HG03064 (cell line): ENCODE measurements at regions not wholly inside any gene's neighbourhood (a gene's known extent, or its start where the extent isn't known, plus 50 kb on each side); places are given as distances from the start of the nearest gene placed in this dataset.

Source experiments
- ATAC-seq: cut with Tn5 transposase; IDR thresholded peaks from one replicate; pipeline ENCODE4 v1.9.1; 2021; ENCODE audit warnings: low read depth; ENCODE audit not compliant: unreplicated experiment

- no peak for ATAC-seq
Observed at GRCh38 chr4:10949039-10949733, 264.6 kb upstream of the CLNK start.

GRCh38 chr4:10947898-10948297 is 263.3 kb upstream of the CLNK start:
- no peak for ATAC-seq

GRCh38 chr4:10944321-10944720 is 259.8 kb upstream of the CLNK start:
- ATAC-seq: no peak

- ATAC-seq: no peak
Observed at GRCh38 chr4:10942156-10942555, 257.6 kb upstream of the CLNK start.

GRCh38 chr4:10929818-10930217 is 245.2 kb upstream of the CLNK start:
- no peak for ATAC-seq

- no peak for ATAC-seq
Observed at GRCh38 chr4:10925996-10926395, 241.4 kb upstream of the CLNK start.

GRCh38 chr4:10924274-10924673 is 239.7 kb upstream of the CLNK start:
- ATAC-seq: no peak

GRCh38 chr4:10917566-10917965 is 233.0 kb upstream of the CLNK start:
- ATAC-seq: no peak

GRCh38 chr4:10898072-10898471 is 213.5 kb upstream of the CLNK start:
- no peak for ATAC-seq

- no peak for ATAC-seq
Observed at GRCh38 chr4:10897076-10897475, 212.5 kb upstream of the CLNK start.

GRCh38 chr4:10893395-10893794 is 208.8 kb upstream of the CLNK start:
- no peak for ATAC-seq

- no peak for ATAC-seq
Observed at GRCh38 chr4:10891866-10892265, 207.3 kb upstream of the CLNK start.

- no peak for ATAC-seq
Observed at GRCh38 chr4:10889819-10890218, 205.3 kb upstream of the CLNK start.

- no peak for ATAC-seq
Observed at GRCh38 chr4:10879411-10880110, 195.0 kb upstream of the CLNK start.

GRCh38 chr4:10878861-10879260 is 194.3 kb upstream of the CLNK start:
- no peak for ATAC-seq

- no peak for ATAC-seq
Observed at GRCh38 chr4:10877076-10877475, 192.5 kb upstream of the CLNK start.

- ATAC-seq: no peak
Observed at GRCh38 chr4:10875144-10875799, 190.7 kb upstream of the CLNK start.

- ATAC-seq: no peak
Observed at GRCh38 chr4:10873809-10874208, 189.2 kb upstream of the CLNK start.

GRCh38 chr4:10872833-10873517 is 188.4 kb upstream of the CLNK start:
- ATAC-seq: no peak

GRCh38 chr4:10866666-10867065 is 182.1 kb upstream of the CLNK start:
- ATAC-seq: no peak

- ATAC-seq: no peak
Observed at GRCh38 chr4:10861036-10861435, 176.5 kb upstream of the CLNK start.
